ENCODE measurements at regions not wholly inside any gene's neighbourhood (a gene's known extent, or its start where the extent isn't known, plus 50 kb on each side); places are given as distances from the start of the nearest gene placed in this dataset.
"Not testable (repeated sequence)": the region's sequence is repeated elsewhere in the genome, so short reads cannot be mapped to it uniquely, and the experiment has no call there.

DNA sequence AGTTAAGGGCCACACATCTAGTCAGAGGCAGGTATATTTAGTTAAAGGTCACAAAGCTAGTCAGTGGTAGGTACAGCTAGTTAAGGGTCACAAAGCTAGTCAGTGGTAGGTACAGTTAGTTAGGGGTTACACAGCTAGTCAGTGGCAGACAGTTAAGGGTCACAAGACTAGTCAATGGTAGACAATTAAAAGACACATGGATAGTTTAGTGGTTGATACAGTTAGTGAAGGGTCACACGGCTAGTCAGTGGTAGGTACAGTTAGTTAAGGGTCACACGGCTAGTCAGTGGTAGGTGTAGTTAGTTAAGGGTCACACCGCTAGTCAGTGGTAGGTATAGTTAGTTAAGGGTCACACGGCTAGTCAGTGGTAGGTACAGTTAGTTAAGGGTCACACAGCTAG lies 110.0 kb downstream of the NPIPA7 start:
- H2BK15ac ChIP-seq (ENCODE audit: low read length); H3K4me1 ChIP-seq (replicated peaks in 1 of 4; ENCODE audit: control insufficient read depth in 3 of 4, insufficient read depth in 4 of 4, low read length in 3 of 4); POLR2A ChIA-PET (ENCODE audit: partially characterized antibody); H2BK12ac ChIP-seq (ENCODE audit: low read depth, low read length); DNase-seq (ENCODE audit: low read depth in 1 of 2, low spot score in 2 of 2); H3K18ac ChIP-seq (ENCODE audit: extremely low read depth, low read length); H2AK5ac ChIP-seq (ENCODE audit: low read depth, low read length); H4K5ac ChIP-seq (ENCODE audit: insufficient read length, low read depth, low read length); H3K23me2 ChIP-seq (ENCODE audit: low read depth, low read length); H3K9me3 ChIP-seq (ENCODE audit: insufficient read depth in 2 of 2, low read depth in 1 of 2, low read length in 1 of 2); H3K9ac ChIP-seq (replicated peaks in 1 of 4; ENCODE audit: extremely low read depth in 1 of 4, low read depth in 3 of 4, low read length in 3 of 4); H4K91ac ChIP-seq (replicated peaks; ENCODE audit: insufficient read length, low read length); H2BK20ac ChIP-seq (ENCODE audit: low read length); H3K23ac ChIP-seq (ENCODE audit: insufficient read length); H3K14ac ChIP-seq (ENCODE audit: insufficient read length); H3K79me2 ChIP-seq (ENCODE audit: control insufficient read depth in 1 of 2, insufficient read depth in 2 of 2, low read length in 2 of 2); H3K4ac ChIP-seq (replicated peaks; ENCODE audit: insufficient read length, low read depth, low read length); H3K56ac ChIP-seq (replicated peaks; ENCODE audit: insufficient read length, low read depth, low read length); FAIRE-seq; H3K4me2 ChIP-seq (ENCODE audit: insufficient read depth in 1 of 2, low read depth in 2 of 2, low read length in 2 of 2); CTCF ChIA-PET (ENCODE audit: partially characterized antibody); H3K27me3 ChIP-seq (replicated peaks in 1 of 4; ENCODE audit: control insufficient read depth in 3 of 4, extremely low read depth in 1 of 4, insufficient read depth in 3 of 4, low read length in 3 of 4); H2BK5ac ChIP-seq (ENCODE audit: low read depth, low read length); H2BK120ac ChIP-seq (replicated peaks; ENCODE audit: low read depth, low read length); H3K4me3 ChIP-seq (ENCODE audit: extremely low read depth in 1 of 4, insufficient read depth in 2 of 4, low read depth in 3 of 4, low read length in 4 of 4); H3K27ac ChIP-seq (ENCODE audit: low read depth, low read length); H4K8ac ChIP-seq (ENCODE audit: extremely low read depth, insufficient read depth, low read length); H3K79me1 ChIP-seq (ENCODE audit: low read depth, low read length); H2AFZ ChIP-seq (ENCODE audit: low read length); H4K20me1 ChIP-seq (replicated peaks in 1 of 2; ENCODE audit: control insufficient read depth in 1 of 2, insufficient read depth in 2 of 2, low read length in 2 of 2); H3K36me3 ChIP-seq (ENCODE audit: control insufficient read depth in 2 of 4, insufficient read depth in 4 of 4, low read length in 3 of 4): not testable (repeated sequence)
- 93% methylated on average over 4 of the region's 4 CpGs; no CpG with 5 or more reads in 1 of the 2 experiments for WGBS, 2 experiments (ENCODE audit: extremely low coverage in 1 of 2, insufficient coverage in 1 of 2, insufficient read length in 1 of 2, insufficient replicate concordance in 2 of 2, low coverage in 1 of 2, low lambda C conversion rate in 2 of 2, missing lambda C conversion rate in 1 of 2)
- peak; percentile 42; the same call in 1 of the 2 replicates for TF ChIP-seq BRCA1 (IDR thresholded peaks at IDR 0.05; ENCODE audit: low read depth, low read length)

DNA sequence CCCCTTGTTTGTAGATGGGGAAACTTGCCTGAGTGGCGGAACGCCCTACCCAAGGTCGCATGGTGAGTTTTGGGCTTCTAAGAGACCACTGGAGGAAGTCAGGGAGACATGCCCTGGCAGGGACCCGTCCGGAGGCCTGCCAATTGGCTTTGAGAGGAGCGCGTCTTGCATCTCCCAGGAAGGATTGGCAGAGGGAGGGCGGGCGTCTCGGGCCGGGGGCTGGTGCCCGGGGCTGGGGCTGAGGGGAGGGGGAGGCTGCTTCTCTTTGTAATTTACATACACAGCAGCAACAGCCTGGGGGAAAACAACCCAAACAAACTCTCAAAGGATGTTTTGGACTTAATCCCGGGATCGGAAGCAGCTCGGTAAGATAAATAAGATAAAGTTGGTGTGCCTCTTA lies 110.5 kb downstream of the NPIPA7 start:
- H3K27me3 ChIP-seq (replicated peaks in 1 of 4; ENCODE audit: control insufficient read depth in 3 of 4, extremely low read depth in 1 of 4, insufficient read depth in 3 of 4, low read length in 3 of 4); CTCF ChIA-PET (ENCODE audit: partially characterized antibody); H3K79me1 ChIP-seq (ENCODE audit: low read depth, low read length); H2BK20ac ChIP-seq (ENCODE audit: low read length); H3K36me3 ChIP-seq (ENCODE audit: control insufficient read depth in 2 of 4, insufficient read depth in 4 of 4, low read length in 3 of 4); FAIRE-seq; H3K56ac ChIP-seq (replicated peaks; ENCODE audit: insufficient read length, low read depth, low read length); H3K4me2 ChIP-seq (ENCODE audit: insufficient read depth in 1 of 2, low read depth in 2 of 2, low read length in 2 of 2); H3K23ac ChIP-seq (ENCODE audit: insufficient read length); H2BK12ac ChIP-seq (ENCODE audit: low read depth, low read length); H3K9me3 ChIP-seq (ENCODE audit: insufficient read depth in 2 of 2, low read depth in 1 of 2, low read length in 1 of 2); H3K4me1 ChIP-seq (replicated peaks in 1 of 4; ENCODE audit: control insufficient read depth in 3 of 4, insufficient read depth in 4 of 4, low read length in 3 of 4); H3K9ac ChIP-seq (replicated peaks in 1 of 4; ENCODE audit: extremely low read depth in 1 of 4, low read depth in 3 of 4, low read length in 3 of 4); H3K27ac ChIP-seq (ENCODE audit: low read depth, low read length); H2AFZ ChIP-seq (ENCODE audit: low read length); H4K91ac ChIP-seq (replicated peaks; ENCODE audit: insufficient read length, low read length); POLR2A ChIA-PET (ENCODE audit: partially characterized antibody); H3K79me2 ChIP-seq (ENCODE audit: control insufficient read depth in 1 of 2, insufficient read depth in 2 of 2, low read length in 2 of 2); H3K23me2 ChIP-seq (ENCODE audit: low read depth, low read length); H4K8ac ChIP-seq (ENCODE audit: extremely low read depth, insufficient read depth, low read length); H3K18ac ChIP-seq (ENCODE audit: extremely low read depth, low read length); H2BK15ac ChIP-seq (ENCODE audit: low read length); H3K4me3 ChIP-seq (ENCODE audit: extremely low read depth in 1 of 4, insufficient read depth in 2 of 4, low read depth in 3 of 4, low read length in 4 of 4); H4K5ac ChIP-seq (ENCODE audit: insufficient read length, low read depth, low read length); DNase-seq (ENCODE audit: low read depth in 1 of 2, low spot score in 2 of 2); H2AK5ac ChIP-seq (ENCODE audit: low read depth, low read length); H4K20me1 ChIP-seq (replicated peaks in 1 of 2; ENCODE audit: control insufficient read depth in 1 of 2, insufficient read depth in 2 of 2, low read length in 2 of 2); H2BK5ac ChIP-seq (ENCODE audit: low read depth, low read length); H3K14ac ChIP-seq (ENCODE audit: insufficient read length); H2BK120ac ChIP-seq (replicated peaks; ENCODE audit: low read depth, low read length); H3K4ac ChIP-seq (replicated peaks; ENCODE audit: insufficient read length, low read depth, low read length): not testable (repeated sequence)
- no CpG with 5 or more reads among the region's 15 CpGs for WGBS, 2 experiments (ENCODE audit: extremely low coverage in 1 of 2, insufficient coverage in 1 of 2, insufficient read length in 1 of 2, insufficient replicate concordance in 2 of 2, low coverage in 1 of 2, low lambda C conversion rate in 2 of 2, missing lambda C conversion rate in 1 of 2)

Measured in H1 (cell line).